BLaER1 treated with 17β-estradiol and CSF1 and Interleukin-3, amounts not matched to agents 10 nM and 100 nM (cell line): ENCODE measurements at regions not wholly inside any gene's neighbourhood (a gene's known extent, or its start where the extent isn't known, plus 50 kb on each side); places are given as distances from the start of the nearest gene placed in this dataset.

ENCODE experiments used
- H3K27ac ChIP-seq, 11 experiments: shearing (Covaris generic); formaldehyde crosslinking; 2 replicates each; pipeline ENCODE4 v1.8.1; 2022
- H3K27me3 ChIP-seq, 11 experiments: shearing (Covaris generic); formaldehyde crosslinking; 2 replicates each; pipeline ENCODE4 v1.8.1; 2022
- H3K36me3 ChIP-seq, 11 experiments: shearing (Covaris generic); formaldehyde crosslinking; 2 replicates each; pipeline ENCODE4 v1.8.1; 2022
- H3K4me1 ChIP-seq, 10 experiments: shearing (Covaris generic); formaldehyde crosslinking; 2 replicates each; pipeline ENCODE4 v1.8.1; 2022
- H3K4me2 ChIP-seq, 11 experiments: shearing (Covaris generic); formaldehyde crosslinking; 2 replicates each; pipeline ENCODE4 v1.8.1; 2022
- H3K4me3 ChIP-seq, 10 experiments: shearing (Covaris generic); formaldehyde crosslinking; 2 replicates each; pipeline ENCODE4 v1.8.1; 2022
- H3K9ac ChIP-seq, 11 experiments: shearing (Covaris generic); formaldehyde crosslinking; 2 replicates each; pipeline ENCODE4 v1.8.1; 2022
- H3K9me3 ChIP-seq, 11 experiments: shearing (Covaris generic); formaldehyde crosslinking; replicated peaks in 1 of 11; 2 replicates each; pipeline ENCODE4 v1.8.1; 2022
- H4K20me1 ChIP-seq, 11 experiments: shearing (Covaris generic); formaldehyde crosslinking; 2 replicates each; pipeline ENCODE4 v1.8.1; 2022
- Cebpa-rat ChIP-seq, 11 experiments: shearing (Covaris generic); IDR thresholded peaks; 2 replicates each; pipeline ENCODE4 v1.8.1; 2022

DNA sequence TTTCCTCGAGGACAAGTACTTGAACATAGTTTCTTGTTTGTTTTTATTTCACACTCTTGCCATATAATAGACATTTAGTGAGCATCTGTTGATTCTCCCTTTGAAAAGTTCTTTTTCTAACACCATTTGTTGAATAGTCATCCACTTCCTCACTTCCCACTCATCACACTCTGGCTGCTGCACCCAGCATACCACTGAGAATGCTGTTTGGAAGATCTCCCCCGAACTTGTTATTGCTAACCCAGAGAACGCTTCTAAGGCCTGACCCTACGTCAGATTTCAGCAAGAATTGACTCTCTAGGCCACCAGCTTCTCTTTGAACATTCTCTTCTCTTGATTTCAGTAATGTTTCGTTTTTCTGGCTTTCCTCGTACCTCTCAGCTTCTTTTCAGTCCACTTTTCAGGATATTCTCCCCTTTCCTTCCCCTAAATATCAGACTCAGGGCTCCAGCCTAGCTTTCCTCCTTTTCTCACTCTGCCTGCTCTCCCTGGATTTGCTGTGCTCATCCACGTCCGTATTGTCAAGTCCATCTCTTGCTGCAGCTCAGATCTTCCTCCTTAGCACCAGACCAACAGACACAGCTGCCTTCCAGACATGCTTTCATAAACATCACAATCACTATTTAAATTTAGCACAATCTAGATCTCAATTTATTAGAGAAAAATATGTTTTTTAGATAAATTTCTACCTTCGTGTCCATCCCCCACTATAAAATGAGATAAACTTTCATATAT, 94.0 kb upstream of the SLC38A4 start:
- H3K4me1 ChIP-seq: peaks cover 0 to 43% (median 0%) of the 10 kb centered on the region in 10 experiments; a peak in 6 of 20 replicates
- 0 out of 22 replicates have a peak overlapping the region, but pooled peaks of 2 of the 11 experiments have one; percentile 6 to 13 for H3K4me2 ChIP-seq
- TF ChIP-seq Cebpa-rat (IDR thresholded peaks at IDR 0.05): no peak
- H3K27me3 ChIP-seq: no peaks in the 10 kb centered on the region
- H3K9me3 ChIP-seq: no peaks in the 10 kb centered on the region; a peak in 1 of 22 replicates
- no peak overlapping the region for H3K27ac ChIP-seq
- H3K36me3 ChIP-seq: no peaks in the 10 kb centered on the region
- H3K4me3 ChIP-seq: no peak overlapping the region
- H3K9ac ChIP-seq: no peak overlapping the region
- H4K20me1 ChIP-seq: no peaks in the 10 kb centered on the region

DNA sequence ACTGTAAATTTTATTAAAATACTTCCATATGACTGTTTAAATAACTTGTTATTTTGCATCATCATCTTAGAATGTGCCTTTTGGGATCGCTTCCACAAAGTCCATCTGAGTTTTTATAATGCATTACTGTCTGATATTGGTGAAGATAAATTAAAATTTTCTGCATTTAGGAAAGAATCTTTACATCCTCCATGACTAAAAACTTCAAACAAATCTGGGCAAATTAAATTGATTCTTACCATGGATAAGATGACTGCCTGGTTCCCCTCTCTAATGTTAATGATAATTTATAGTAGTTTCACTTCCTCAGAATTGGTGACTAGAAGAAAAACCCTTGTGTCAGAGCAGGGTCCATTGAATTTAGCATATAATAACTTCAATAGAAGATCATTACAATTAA, 94.7 kb upstream of the SLC38A4 start:
- no peaks in the 10 kb centered on the region for H3K36me3 ChIP-seq
- H3K27me3 ChIP-seq: no peaks in the 10 kb centered on the region
- no peak for TF ChIP-seq Cebpa-rat (IDR thresholded peaks at IDR 0.05)
- H4K20me1 ChIP-seq: no peaks in the 10 kb centered on the region
- H3K4me2 ChIP-seq: peak overlapping the region in 2 of 11 experiments; percentile 56 to 59; a peak in 2 of 22 replicates
- no peak overlapping the region for H3K27ac ChIP-seq
- no peak overlapping the region for H3K4me3 ChIP-seq
- peaks cover 0 to 1% (median 0%) of the 10 kb centered on the region in 11 experiments; a peak in 2 of 22 replicates for H3K9me3 ChIP-seq
- peaks cover 0 to 45% (median 0%) of the 10 kb centered on the region in 10 experiments; a peak in 6 of 20 replicates for H3K4me1 ChIP-seq
- H3K9ac ChIP-seq: no peak overlapping the region

DNA sequence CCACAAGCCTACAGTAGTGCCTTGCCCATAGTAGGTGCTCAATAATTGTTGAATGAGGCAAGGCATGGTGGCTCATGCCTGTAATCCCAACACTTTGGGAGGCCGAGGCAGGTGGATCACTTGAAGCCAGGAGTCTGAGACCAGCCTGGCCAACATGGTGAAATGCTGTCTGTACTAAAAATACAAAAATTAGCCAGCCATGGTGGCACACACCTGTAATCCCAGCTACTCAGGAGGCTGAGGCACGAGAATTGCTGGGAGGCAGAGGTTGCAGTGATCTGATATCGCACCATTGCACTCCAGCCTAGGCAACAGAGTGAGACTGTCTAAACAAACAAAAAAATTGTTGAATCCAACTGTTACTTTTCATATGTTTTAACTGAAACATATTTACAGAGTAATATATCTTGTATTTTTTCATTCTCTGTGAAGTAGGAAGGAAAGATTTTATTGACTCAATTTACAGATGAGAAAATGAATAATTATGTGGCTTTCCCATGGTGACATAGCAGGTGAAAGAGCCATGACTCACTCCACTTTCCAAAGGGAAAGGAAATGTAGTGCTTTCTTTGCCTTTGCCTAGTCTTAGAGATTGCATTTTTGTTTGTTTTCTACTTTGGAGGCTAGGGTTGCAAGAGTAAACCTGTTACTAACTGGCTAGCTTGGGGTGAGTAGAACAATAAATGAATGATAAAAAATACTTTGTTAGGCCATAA, 95.4 kb upstream of the SLC38A4 start:
- Histone ChIP-seq H3K4me2 (peak overlapping the region in 3 of 11 experiments; percentile 5 to 59 (median 56); a peak in 4 of 22 replicates), H3K4me1 (peaks cover 0 to 52% (median 0%) of the 10 kb centered on the region in 10 experiments; a peak in 6 of 20 replicates), H4K20me1 (no peaks in the 10 kb centered on the region), H3K9me3 (peaks cover 0 to 8% (median 0%) of the 10 kb centered on the region in 11 experiments; a peak in 4 of 22 replicates), H3K27me3 (no peaks in the 10 kb centered on the region), H3K36me3 (no peaks in the 10 kb centered on the region), H3K4me3 (no peak overlapping the region), H3K27ac (peak overlapping the region in 1 of 11 experiments; percentile 9; a peak in 2 of 22 replicates), H3K9ac (no peak overlapping the region)
- no peak for TF ChIP-seq Cebpa-rat (IDR thresholded peaks at IDR 0.05)

DNA sequence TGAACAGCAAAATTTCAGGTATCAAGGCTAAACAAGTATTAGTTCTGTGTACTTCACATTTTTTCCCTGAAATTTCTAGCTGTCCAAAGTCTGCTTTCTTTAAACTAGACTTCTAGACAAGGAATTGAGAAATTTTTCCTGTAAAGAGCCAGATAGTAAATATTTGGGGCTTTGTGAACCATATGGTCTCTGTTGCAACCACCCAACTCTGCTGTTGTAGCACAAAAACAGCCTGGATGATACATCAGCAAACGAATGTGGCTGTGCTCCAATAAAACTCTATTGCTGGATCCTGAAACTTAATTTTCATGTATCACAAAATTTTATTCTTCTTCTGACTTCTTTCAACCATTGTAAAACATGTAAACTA, 96.0 kb upstream of the SLC38A4 start:
- no peaks in the 10 kb centered on the region for H3K27me3 ChIP-seq
- peaks cover 0 to 8% (median 0%) of the 10 kb centered on the region in 11 experiments; a peak in 4 of 22 replicates for H3K9me3 ChIP-seq
- no peak overlapping the region for H3K4me3 ChIP-seq
- H3K27ac ChIP-seq: peak overlapping the region in 1 of 11 experiments; percentile 9; a peak in 2 of 22 replicates
- H3K4me2 ChIP-seq: peak overlapping the region in 2 of 11 experiments; percentile 56 to 59; a peak in 4 of 22 replicates
- no peaks in the 10 kb centered on the region for H3K36me3 ChIP-seq
- H4K20me1 ChIP-seq: no peaks in the 10 kb centered on the region
- H3K4me1 ChIP-seq: peaks cover 0 to 55% (median 0%) of the 10 kb centered on the region in 10 experiments; a peak in 7 of 20 replicates
- no peak for TF ChIP-seq Cebpa-rat (IDR thresholded peaks at IDR 0.05)
- H3K9ac ChIP-seq: no peak overlapping the region

DNA sequence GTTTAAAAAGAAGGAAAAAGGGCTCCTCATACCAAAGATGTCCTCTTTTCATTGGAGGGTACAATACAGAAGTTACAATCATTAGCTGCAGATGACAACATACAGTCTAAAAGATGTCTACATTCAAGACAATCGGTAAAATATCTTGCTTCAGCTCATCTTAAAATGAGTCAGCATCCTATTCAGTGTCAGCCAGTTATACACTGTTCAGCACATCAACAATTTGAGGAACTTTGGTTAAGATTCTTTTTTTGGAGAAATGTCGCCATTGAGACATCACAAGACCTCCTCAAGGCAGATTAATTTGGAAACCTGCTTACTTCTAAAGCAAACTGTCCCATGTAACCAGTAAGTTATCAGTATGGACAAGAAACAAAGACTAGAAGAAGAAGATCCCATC, 100.7 kb upstream of the SLC38A4 start:
- H3K27me3 ChIP-seq: no peaks in the 10 kb centered on the region
- no peak overlapping the region for H3K4me3 ChIP-seq
- peaks cover 0 to 40% (median 0%) of the 10 kb centered on the region in 10 experiments; a peak in 7 of 20 replicates for H3K4me1 ChIP-seq
- H4K20me1 ChIP-seq: no peaks in the 10 kb centered on the region
- H3K27ac ChIP-seq: peak overlapping the region in 6 of 11 experiments; percentile 43 to 84 (median 64); a peak in 12 of 22 replicates
- TF ChIP-seq Cebpa-rat (IDR thresholded peaks at IDR 0.05): peak in 2 of 11 experiments; percentile 34 to 44; a peak in 1 of 22 replicates
- H3K36me3 ChIP-seq: no peaks in the 10 kb centered on the region
- H3K9me3 ChIP-seq: peaks cover 0 to 14% (median under 1%) of the 10 kb centered on the region in 11 experiments; a peak in 5 of 22 replicates
- H3K9ac ChIP-seq: peak overlapping the region in 2 of 11 experiments; percentile 45 to 49; a peak in 2 of 22 replicates
- H3K4me2 ChIP-seq: peak overlapping the region in 3 of 11 experiments; percentile 24 to 57 (median 37); a peak in 7 of 22 replicates

DNA sequence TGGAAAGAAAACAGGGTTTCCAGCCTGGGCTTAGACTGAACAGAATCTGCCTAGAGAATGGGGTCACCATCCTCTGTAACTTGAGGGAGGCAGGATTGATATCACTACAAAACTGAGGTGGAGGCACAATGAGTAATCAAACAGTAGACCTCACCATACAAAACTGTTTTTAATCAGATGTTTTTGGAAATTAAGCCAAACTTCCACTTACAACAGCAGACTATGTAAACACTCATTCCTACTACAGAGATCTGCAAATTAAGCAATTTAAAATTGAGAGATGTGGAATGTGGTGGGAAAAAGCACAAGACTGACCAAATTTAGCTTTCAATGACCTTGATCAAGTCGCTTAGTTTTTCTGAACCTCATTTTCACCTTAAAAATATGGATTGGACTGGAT, 104.3 kb upstream of the SLC38A4 start:
- no peak for TF ChIP-seq Cebpa-rat (IDR thresholded peaks at IDR 0.05)
- Histone ChIP-seq H3K27me3 (no peaks in the 10 kb centered on the region), H3K9ac (no peak overlapping the region), H3K4me1 (peaks cover 0 to 24% (median 0%) of the 10 kb centered on the region in 10 experiments; a peak in 7 of 20 replicates), H3K4me3 (no peak overlapping the region), H3K4me2 (no peak overlapping the region), H3K36me3 (no peaks in the 10 kb centered on the region), H4K20me1 (no peaks in the 10 kb centered on the region), H3K9me3 (peaks cover 0 to 19% (median 5%) of the 10 kb centered on the region in 11 experiments; a peak in 9 of 22 replicates), H3K27ac (no peak overlapping the region)

DNA sequence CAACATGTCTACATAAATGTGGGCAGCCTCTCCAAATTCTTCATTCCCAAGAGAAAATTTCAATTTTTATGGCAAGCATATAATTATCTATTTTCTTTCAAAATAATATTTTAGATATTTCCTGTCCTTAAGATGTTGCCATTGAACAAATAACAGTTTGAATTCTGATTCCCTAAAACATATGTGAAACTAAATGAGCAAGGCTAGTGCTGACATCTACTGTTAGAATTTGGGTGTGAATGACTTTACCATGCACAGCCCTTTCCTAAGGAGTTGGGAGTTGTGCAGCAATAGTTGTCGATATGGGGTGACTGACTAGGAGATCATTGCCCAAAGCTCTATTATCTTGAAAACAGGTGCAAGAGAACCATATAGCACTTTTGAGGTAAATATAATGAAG, 108.2 kb upstream of the SLC38A4 start:
- Histone ChIP-seq H3K4me1 (no peaks in the 10 kb centered on the region), H4K20me1 (no peaks in the 10 kb centered on the region), H3K27ac (no peak overlapping the region), H3K4me3 (no peak overlapping the region), H3K9me3 (peaks cover 0 to 11% (median 5%) of the 10 kb centered on the region in 11 experiments; a peak in 6 of 22 replicates), H3K36me3 (no peaks in the 10 kb centered on the region), H3K9ac (no peak overlapping the region), H3K4me2 (no peak overlapping the region), H3K27me3 (no peaks in the 10 kb centered on the region)
- no peak for TF ChIP-seq Cebpa-rat (IDR thresholded peaks at IDR 0.05)

DNA sequence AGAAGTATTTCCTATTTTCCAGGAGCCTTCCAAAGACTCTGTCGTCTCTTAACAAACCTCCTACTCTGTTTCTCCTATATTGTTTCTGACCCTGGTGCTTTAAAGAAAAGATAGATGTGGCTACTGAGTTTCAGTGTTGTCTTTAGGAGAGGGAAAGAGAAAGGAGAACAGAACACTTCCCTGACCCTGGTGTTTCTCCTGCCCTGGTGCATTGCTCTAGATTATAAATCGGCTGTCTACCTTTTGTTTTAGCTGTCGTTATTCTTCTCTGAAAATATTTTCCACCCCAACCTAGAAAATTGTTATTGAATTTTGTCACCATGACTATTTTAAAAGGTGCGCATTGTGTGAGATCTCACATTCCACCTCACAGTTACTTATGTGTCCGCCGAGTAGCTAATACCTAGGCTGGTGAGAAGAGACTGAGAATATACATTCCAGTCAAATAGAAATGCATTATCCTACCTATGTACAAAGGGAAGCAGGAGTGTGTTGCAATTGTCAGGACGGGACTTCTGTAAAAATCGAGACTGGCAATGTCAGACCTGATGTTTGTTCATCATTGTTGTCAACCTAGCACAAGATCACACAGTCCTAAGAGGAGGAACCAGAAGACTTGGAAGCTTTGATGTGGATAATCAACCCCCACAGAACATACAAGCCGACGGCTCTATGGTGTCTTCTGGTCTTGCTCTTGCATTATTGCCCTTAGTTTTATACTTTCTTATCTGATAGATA, 108.7 kb upstream of the SLC38A4 start:
- Histone ChIP-seq H3K27me3 (no peaks in the 10 kb centered on the region), H3K4me3 (no peak overlapping the region), H3K9ac (no peak overlapping the region), H4K20me1 (no peaks in the 10 kb centered on the region), H3K27ac (no peak overlapping the region), H3K36me3 (no peaks in the 10 kb centered on the region), H3K9me3 (peaks cover 0 to 11% (median 5%) of the 10 kb centered on the region in 11 experiments; a peak in 6 of 22 replicates), H3K4me1 (no peaks in the 10 kb centered on the region), H3K4me2 (no peak overlapping the region)
- TF ChIP-seq Cebpa-rat (IDR thresholded peaks at IDR 0.05): no peak
